BJ (cell line): ENCODE measurements at regions not wholly inside any gene's neighbourhood (a gene's known extent, or its start where the extent isn't known, plus 50 kb on each side); places are given as distances from the start of the nearest gene placed in this dataset.

Experiments used
- CTCF ChIA-PET: fragments of 350-600 bp; formaldehyde crosslinking; extraction: SDS; loops from one replicate; lab custom pipeline; 2021; ENCODE audit warnings: antibody characterized with exemption, inconsistent platforms; lab: Yijun Ruan, JAX
- POLR2A ChIA-PET: fragments of 300-600 bp; sonication (Branson Sonifier 250); formaldehyde crosslinking; extraction: SDS; loops from one replicate; lab custom pipeline; 2021; ENCODE audit warnings: antibody characterized with exemption; lab: Charles Lee
- DNase-seq: peaks from one replicate; pipeline ENCODE4 v3.0.0-alpha.2; 2011; ENCODE audit warnings: low read depth
- H3K27me3 ChIP-seq: 2 replicates; pipeline ENCODE4 v1.6.0; 2011; ENCODE audit warnings: low read length; ENCODE audit not compliant: control insufficient read depth, insufficient read depth
- H3K36me3 ChIP-seq: 2 replicates; pipeline ENCODE4 v1.5.1; 2011; ENCODE audit warnings: low read length; ENCODE audit not compliant: control insufficient read depth, insufficient read depth
- H3K4me3 ChIP-seq: 2 replicates; pipeline ENCODE4 v1.5.1; 2011; ENCODE audit warnings: low read depth, mild to moderate bottlenecking, control low read depth, low read length
- CTCF ChIP-seq: IDR thresholded peaks from 2 replicates; pipeline ENCODE4 v1.5.1; 2011; ENCODE audit warnings: low read depth, mild to moderate bottlenecking, control low read depth, inconsistent platforms, low read length, moderate library complexity; ENCODE audit not compliant: insufficient read depth

GRCh38 chrY:7746781-7747180 is 835.2 kb upstream of the AMELY start:
- H3K27me3 ChIP-seq = no peaks in the 10 kb centered on the region
- no peak for TF ChIP-seq CTCF
- no peak overlapping the region for H3K4me3 ChIP-seq
- CTCF ChIA-PET = no interaction called here
- DNase-seq = no peak
- H3K36me3 ChIP-seq = no peaks in the 10 kb centered on the region
- POLR2A ChIA-PET = no interaction called here

GRCh38 chrY:7745581-7745901 is 834.0 kb upstream of the AMELY start:
- H3K4me3 ChIP-seq = no peak overlapping the region
- TF ChIP-seq CTCF = no peak
- CTCF ChIA-PET = no interaction called here
- DNase-seq = no peak
- POLR2A ChIA-PET = no interaction called here
- no peaks in the 10 kb centered on the region for H3K27me3 ChIP-seq
- H3K36me3 ChIP-seq = no peaks in the 10 kb centered on the region

- POLR2A ChIA-PET = interaction anchor here (0.6 kb wide), 1 partner anchor 9 kb away, joined by 3 read pairs; no protein-coding TSS in a partner anchor
- CTCF ChIA-PET = interaction anchor here (0.9 to 1.1 kb wide), 2 partner anchors 17 to 419 kb away, joined by 3 read pairs; no protein-coding TSS in a partner anchor
- peak; percentile 22; the same call in 1 of the 2 replicates for TF ChIP-seq CTCF
- H3K27me3 ChIP-seq = no peaks in the 10 kb centered on the region
- H3K4me3 ChIP-seq = no peak overlapping the region
- H3K36me3 ChIP-seq = no peaks in the 10 kb centered on the region
- peak; percentile 4 for DNase-seq
These were observed 833.4 kb upstream of the AMELY start for GRCh38 chrY:7744691-7745580.

- TF ChIP-seq CTCF = no peak
- POLR2A ChIA-PET = interaction anchor here (0.5 kb wide), 1 partner anchor 273 kb away, joined by 3 read pairs; no protein-coding TSS in a partner anchor
- Histone ChIP-seq H3K4me3 (no peak overlapping the region), H3K27me3 (no peaks in the 10 kb centered on the region), H3K36me3 (no peaks in the 10 kb centered on the region)
- CTCF ChIA-PET = interaction anchor here (0.5 to 0.7 kb wide), 2 partner anchors 42 to 97 kb away, joined by 3 to 4 read pairs; no protein-coding TSS in a partner anchor
- DNase-seq = no peak
These were observed 825.4 kb upstream of the AMELY start for GRCh38 chrY:7736847-7737365.

GRCh38 chrY:7731651-7732050 is 820.1 kb upstream of the AMELY start:
- CTCF ChIA-PET = no interaction called here
- DNase-seq = no peak
- POLR2A ChIA-PET = no interaction called here

More at GRCh38 chrY:7731651-7732050, 820.1 kb upstream of the AMELY start:
- Histone ChIP-seq H3K4me3 (no peak overlapping the region), H3K36me3 (no peaks in the 10 kb centered on the region), H3K27me3 (no peaks in the 10 kb centered on the region)
- TF ChIP-seq CTCF = no peak
